ENCODE measurements at regions not wholly inside any gene's neighbourhood (a gene's known extent, or its start where the extent isn't known, plus 50 kb on each side); places are given as distances from the start of the nearest gene placed in this dataset.
"Not testable (repeated sequence)": the region's sequence is repeated elsewhere in the genome, so short reads cannot be mapped to it uniquely, and the experiment has no call there.

GRCh38 chr1:168836469-168836868 is 107.5 kb upstream of the DPT start:
- H3K4me3 ChIP-seq (ENCODE audit: low read depth, low read length, poor library complexity, severe bottlenecking): no peak overlapping the region
- H3K4me1 ChIP-seq (ENCODE audit: insufficient read depth, low read length, poor library complexity, severe bottlenecking): peaks cover 26% of the 10 kb centered on the region
- no peaks in the 10 kb centered on the region for H3K36me3 ChIP-seq (ENCODE audit: insufficient read depth, low read length, poor library complexity, severe bottlenecking)
- intact Hi-C loops (cut with micrococcal nuclease; ENCODE audit: unreplicated experiment): loop anchor here (10.0 kb wide), 1 partner anchor 268 kb away; the partner anchor contains the start of gene ATP1B1
- no peaks in the 10 kb centered on the region for H3K27me3 ChIP-seq (replicated peaks; ENCODE audit: insufficient read depth, low read depth, low read length, poor library complexity)
- ChIA-PET CTCF (no interaction called here), POLR2A (ENCODE audit: low non-redundant PET) (no interaction called here)
- TF ChIP-seq CTCF (conservative IDR thresholded peaks at IDR 0.05; ENCODE audit: low read depth, low read length): no peak
- no peak for TF ChIP-seq EZH2 (IDR thresholded peaks at IDR 0.05; ENCODE audit: borderline replicate concordance, low read depth, low read length, poor library complexity, severe bottlenecking)
- H3K27ac ChIP-seq (ENCODE audit: low read depth, low read length, poor library complexity, severe bottlenecking): no peak overlapping the region
- BruUV-seq (replicated peaks): no TSS peak
- DNase-seq (ENCODE audit: low spot score): no peak
- no peaks in the 10 kb centered on the region for H3K9me3 ChIP-seq (ENCODE audit: low read depth, low read length, poor library complexity, severe bottlenecking)

GRCh38 chr1:168837230-168837629 is 108.2 kb upstream of the DPT start:
- H3K9me3 ChIP-seq (ENCODE audit: low read depth, low read length, poor library complexity, severe bottlenecking); H3K4me3 ChIP-seq (ENCODE audit: low read depth, low read length, poor library complexity, severe bottlenecking); H3K36me3 ChIP-seq (ENCODE audit: insufficient read depth, low read length, poor library complexity, severe bottlenecking); POLR2A ChIA-PET (ENCODE audit: low non-redundant PET); CTCF ChIA-PET; BruUV-seq (replicated peaks); H3K27me3 ChIP-seq (replicated peaks; ENCODE audit: insufficient read depth, low read depth, low read length, poor library complexity); DNase-seq (ENCODE audit: low spot score); H3K27ac ChIP-seq (ENCODE audit: low read depth, low read length, poor library complexity, severe bottlenecking): not testable (repeated sequence)
- H3K4me1 ChIP-seq (ENCODE audit: insufficient read depth, low read length, poor library complexity, severe bottlenecking): peaks cover 25% of the 10 kb centered on the region
- intact Hi-C loops (cut with micrococcal nuclease; ENCODE audit: unreplicated experiment): loop anchor here (10.0 kb wide), 1 partner anchor 268 kb away; the partner anchor contains the start of gene ATP1B1

- ChIA-PET CTCF (no interaction called here), POLR2A (ENCODE audit: low non-redundant PET) (no interaction called here)
- H3K4me1 ChIP-seq (ENCODE audit: insufficient read depth, low read length, poor library complexity, severe bottlenecking): peaks cover 6% of the 10 kb centered on the region
- no peaks in the 10 kb centered on the region for H3K36me3 ChIP-seq (ENCODE audit: insufficient read depth, low read length, poor library complexity, severe bottlenecking)
- no peaks in the 10 kb centered on the region for H3K9me3 ChIP-seq (ENCODE audit: low read depth, low read length, poor library complexity, severe bottlenecking)
- intact Hi-C loops (cut with micrococcal nuclease; ENCODE audit: unreplicated experiment): no loop called here
- BruUV-seq (replicated peaks): no TSS peak
- H3K27ac ChIP-seq (ENCODE audit: low read depth, low read length, poor library complexity, severe bottlenecking): no peak overlapping the region
- H3K4me3 ChIP-seq (ENCODE audit: low read depth, low read length, poor library complexity, severe bottlenecking): no peak overlapping the region
- no peaks in the 10 kb centered on the region for H3K27me3 ChIP-seq (replicated peaks; ENCODE audit: insufficient read depth, low read depth, low read length, poor library complexity)
- no peak for DNase-seq (ENCODE audit: low spot score)
- TF ChIP-seq CTCF (conservative IDR thresholded peaks at IDR 0.05; ENCODE audit: low read depth, low read length) (no peak), EZH2 (IDR thresholded peaks at IDR 0.05; ENCODE audit: borderline replicate concordance, low read depth, low read length, poor library complexity, severe bottlenecking) (no peak)
Measured at GRCh38 chr1:168842306-168842705, 113.3 kb upstream of the DPT start.

- intact Hi-C loops (cut with micrococcal nuclease; ENCODE audit: unreplicated experiment): no loop called here
- Histone ChIP-seq H3K4me1 (ENCODE audit: insufficient read depth, low read length, poor library complexity, severe bottlenecking) (peaks cover 6% of the 10 kb centered on the region), H3K9me3 (ENCODE audit: low read depth, low read length, poor library complexity, severe bottlenecking) (no peaks in the 10 kb centered on the region), H3K27me3 (replicated peaks; ENCODE audit: insufficient read depth, low read depth, low read length, poor library complexity) (no peaks in the 10 kb centered on the region), H3K4me3 (ENCODE audit: low read depth, low read length, poor library complexity, severe bottlenecking) (no peak overlapping the region), H3K27ac (ENCODE audit: low read depth, low read length, poor library complexity, severe bottlenecking) (no peak overlapping the region), H3K36me3 (ENCODE audit: insufficient read depth, low read length, poor library complexity, severe bottlenecking) (no peaks in the 10 kb centered on the region)
- no peak for TF ChIP-seq CTCF (conservative IDR thresholded peaks at IDR 0.05; ENCODE audit: low read depth, low read length)
- no peak for TF ChIP-seq EZH2 (IDR thresholded peaks at IDR 0.05; ENCODE audit: borderline replicate concordance, low read depth, low read length, poor library complexity, severe bottlenecking)
- no TSS peak for BruUV-seq (replicated peaks)
- ChIA-PET CTCF (no interaction called here), POLR2A (ENCODE audit: low non-redundant PET) (no interaction called here)
- no peak for DNase-seq (ENCODE audit: low spot score)
Measured at GRCh38 chr1:168842916-168843315, 113.9 kb upstream of the DPT start.
